ENCODE measurements at regions not wholly inside any gene's neighbourhood (a gene's known extent, or its start where the extent isn't known, plus 50 kb on each side); places are given as distances from the start of the nearest gene placed in this dataset.
"Not testable (repeated sequence)": the region's sequence is repeated elsewhere in the genome, so short reads cannot be mapped to it uniquely, and the experiment has no call there.

DNA sequence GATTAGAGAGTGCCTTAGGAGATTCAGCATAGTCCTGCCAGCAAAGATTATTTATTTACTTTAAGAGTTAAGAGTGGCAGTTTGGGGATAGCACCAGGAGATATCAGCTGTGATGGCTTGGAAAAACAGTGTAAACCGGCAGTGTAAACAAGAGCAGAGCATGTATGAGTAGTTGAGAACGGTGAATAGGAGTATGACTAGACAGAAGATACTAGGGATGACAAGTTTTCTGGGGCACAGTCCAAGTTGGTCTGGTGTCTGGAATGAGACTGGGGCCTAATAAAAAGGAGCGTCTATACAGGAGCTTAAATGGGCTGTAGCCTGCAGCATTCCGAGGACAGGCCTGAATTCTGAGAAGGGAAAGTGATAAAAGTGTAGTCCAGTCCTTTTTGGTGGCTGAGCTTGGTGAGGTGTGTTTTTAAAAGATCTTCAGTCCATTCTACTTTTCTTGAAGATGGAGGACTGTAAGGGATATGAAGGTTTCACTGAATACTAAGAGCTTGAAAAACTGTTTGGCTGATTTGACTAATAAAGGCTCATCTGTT lies 117.8 kb downstream of the TLR5 start:
- H4K20me1 ChIP-seq (ENCODE audit: insufficient read depth); ATAC-seq; BruUV-seq (replicated peaks); H2AFZ ChIP-seq (ENCODE audit: low read depth, low read length, poor library complexity, severe bottlenecking); RAD21 ChIA-PET (ENCODE audit: low non-redundant PET in 1 of 2, low total read pairs in 2 of 2, uncharacterized antibody in 2 of 2, unreplicated experiment in 2 of 2); intact Hi-C loops (cut with micrococcal nuclease); H3K79me2 ChIP-seq (ENCODE audit: insufficient read depth, low read length); DNase-seq (ENCODE audit: low read depth, low spot score); H3K9me3 ChIP-seq (ENCODE audit: control insufficient read depth in 1 of 2, insufficient read depth in 1 of 2, low read depth in 1 of 2, low read length in 2 of 2); H3K36me3 ChIP-seq (ENCODE audit: control insufficient read depth in 1 of 2, insufficient read depth in 2 of 2, low read length in 2 of 2); H3K4me1 ChIP-seq (ENCODE audit: control insufficient read depth in 1 of 2, insufficient read depth in 2 of 2, low read length in 2 of 2); H3K4me2 ChIP-seq (ENCODE audit: low read length); H3K9me2 ChIP-seq (ENCODE audit: insufficient read depth); H3K9ac ChIP-seq (ENCODE audit: low read length); H3K4me3 ChIP-seq (replicated peaks in 1 of 2; ENCODE audit: low read depth in 1 of 2, low read length in 2 of 2); POLR2A ChIA-PET; H3K27ac ChIP-seq (ENCODE audit: low read depth, low read length); CTCF ChIA-PET; H3K27me3 ChIP-seq (ENCODE audit: insufficient read depth, low read length): not testable (repeated sequence)

DNA sequence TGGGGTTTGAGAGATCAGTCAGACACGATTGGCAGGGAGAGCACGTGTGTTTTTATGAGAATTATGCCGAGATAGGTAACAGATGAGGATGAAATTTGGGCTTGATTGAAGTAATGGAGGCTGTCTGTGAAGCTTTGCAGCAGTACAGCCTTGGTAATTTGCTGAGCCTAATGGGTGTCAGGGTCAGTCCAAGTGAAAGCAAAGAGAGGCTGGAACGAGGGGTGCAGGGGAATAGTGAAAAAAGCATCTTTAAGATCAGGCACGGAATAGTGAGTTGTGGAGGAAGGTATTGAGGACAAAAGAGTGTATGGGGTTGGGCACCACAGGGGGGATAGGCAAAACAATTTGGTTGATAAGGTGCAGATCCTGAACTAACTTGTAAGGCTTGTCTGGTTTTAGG lies 116.4 kb downstream of the TLR5 start:
- H3K9ac ChIP-seq (ENCODE audit: low read length); H3K9me3 ChIP-seq (ENCODE audit: control insufficient read depth in 1 of 2, insufficient read depth in 1 of 2, low read depth in 1 of 2, low read length in 2 of 2); ATAC-seq; H3K79me2 ChIP-seq (ENCODE audit: insufficient read depth, low read length); H3K36me3 ChIP-seq (ENCODE audit: control insufficient read depth in 1 of 2, insufficient read depth in 2 of 2, low read length in 2 of 2); H4K20me1 ChIP-seq (ENCODE audit: insufficient read depth); intact Hi-C loops (cut with micrococcal nuclease); H3K27ac ChIP-seq (ENCODE audit: low read depth, low read length); BruUV-seq (replicated peaks); CTCF ChIA-PET; H3K9me2 ChIP-seq (ENCODE audit: insufficient read depth); POLR2A ChIA-PET; H3K4me2 ChIP-seq (ENCODE audit: low read length); H3K27me3 ChIP-seq (ENCODE audit: insufficient read depth, low read length); H2AFZ ChIP-seq (ENCODE audit: low read depth, low read length, poor library complexity, severe bottlenecking); DNase-seq (ENCODE audit: low read depth, low spot score); H3K4me3 ChIP-seq (replicated peaks in 1 of 2; ENCODE audit: low read depth in 1 of 2, low read length in 2 of 2); RAD21 ChIA-PET (ENCODE audit: low non-redundant PET in 1 of 2, low total read pairs in 2 of 2, uncharacterized antibody in 2 of 2, unreplicated experiment in 2 of 2); H3K4me1 ChIP-seq (ENCODE audit: control insufficient read depth in 1 of 2, insufficient read depth in 2 of 2, low read length in 2 of 2): not testable (repeated sequence)

GRCh38 chr1:223029985-223030769 lies 112.9 kb downstream of the TLR5 start:
- intact Hi-C loops (cut with micrococcal nuclease), result no loop called here
- no peak for ATAC-seq
- POLR2A ChIA-PET, result no interaction called here
- TF ChIP-seq RAD21 (IDR thresholded peaks at IDR 0.05; ENCODE audit: low read depth) (no peak), CBX3 (IDR thresholded peaks at IDR 0.05; ENCODE audit: low read depth) (no peak), ELF1 (IDR thresholded peaks at IDR 0.05; ENCODE audit: borderline replicate concordance, low read depth) (no peak), SRF (IDR thresholded peaks at IDR 0.05; ENCODE audit: low read depth) (no peak), SP1 (IDR thresholded peaks at IDR 0.05; ENCODE audit: low read depth) (no peak), JUND (IDR thresholded peaks at IDR 0.05) (no peak), ZFX (IDR thresholded peaks at IDR 0.05) (no peak), POLR2AphosphoS5 (IDR thresholded peaks at IDR 0.05; ENCODE audit: low read depth, low read length) (no peak), TCF7L2 (IDR thresholded peaks at IDR 0.05; ENCODE audit: borderline replicate concordance, extremely low read depth, insufficient read depth, insufficient read length) (no peak), ZBTB33 (IDR thresholded peaks at IDR 0.05; ENCODE audit: extremely low read depth, insufficient replicate concordance, low read length) (no peak), FOSL1 (IDR thresholded peaks at IDR 0.05; ENCODE audit: low read depth) (no peak)

More at GRCh38 chr1:223029985-223030769, 112.9 kb downstream of the TLR5 start:
- Histone ChIP-seq H3K4me3 (replicated peaks in 1 of 2; ENCODE audit: low read depth in 1 of 2, low read length in 2 of 2) (no peak overlapping the region), H2AFZ (ENCODE audit: low read depth, low read length, poor library complexity, severe bottlenecking) (no peak overlapping the region), H4K20me1 (ENCODE audit: insufficient read depth) (no peaks in the 10 kb centered on the region), H3K79me2 (ENCODE audit: insufficient read depth, low read length) (no peaks in the 10 kb centered on the region), H3K4me1 (ENCODE audit: control insufficient read depth in 1 of 2, insufficient read depth in 2 of 2, low read length in 2 of 2) (peaks cover 0 to 3% of the 10 kb centered on the region in 2 experiments; a peak in 1 of 4 replicates), H3K4me2 (ENCODE audit: low read length) (no peak overlapping the region), H3K27me3 (ENCODE audit: insufficient read depth, low read length) (no peaks in the 10 kb centered on the region), H3K9me3 (ENCODE audit: control insufficient read depth in 1 of 2, insufficient read depth in 1 of 2, low read depth in 1 of 2, low read length in 2 of 2) (no peaks in the 10 kb centered on the region), H3K9ac (ENCODE audit: low read length) (no peak overlapping the region), H3K9me2 (ENCODE audit: insufficient read depth) (no peaks in the 10 kb centered on the region), H3K36me3 (ENCODE audit: control insufficient read depth in 1 of 2, insufficient read depth in 2 of 2, low read length in 2 of 2) (no peaks in the 10 kb centered on the region), H3K27ac (ENCODE audit: low read depth, low read length) (no peak overlapping the region)
- BruUV-seq (replicated peaks), result no TSS peak
- ChIA-PET RAD21 (ENCODE audit: low non-redundant PET in 1 of 2, low total read pairs in 2 of 2, uncharacterized antibody in 2 of 2, unreplicated experiment in 2 of 2) (no interaction called here), CTCF (no interaction called here)
- DNase-seq (ENCODE audit: low read depth, low spot score), result no peak
